Nephron progenitor cell (in vitro differentiated cells): ENCODE measurements at regions not wholly inside any gene's neighbourhood (a gene's known extent, or its start where the extent isn't known, plus 50 kb on each side); places are given as distances from the start of the nearest gene placed in this dataset.
A peak's percentile ranks its signal among the peaks of the same experiment; 100 is the strongest.

Experiments
- DNase-seq: peaks from one replicate; pipeline ENCODE4 v3.0.0; 2021
- H3K27ac Mint-ChIP-seq: 2 replicates; pipeline ENCODE4 v1.8.0; 2021; ENCODE audit warnings: mild to moderate bottlenecking, moderate library complexity, mixed read lengths
- H3K27me3 Mint-ChIP-seq: 2 replicates; pipeline ENCODE4 v1.8.0; 2021; ENCODE audit warnings: mild to moderate bottlenecking, low read depth, mixed read lengths; ENCODE audit not compliant: poor library complexity
- H3K36me3 Mint-ChIP-seq: 2 replicates; pipeline ENCODE4 v1.8.0; 2021; ENCODE audit warnings: low read depth, mixed read lengths
- H3K4me1 Mint-ChIP-seq: 2 replicates; pipeline ENCODE4 v1.8.0; 2021; ENCODE audit warnings: mixed read lengths
- H3K4me3 Mint-ChIP-seq: 2 replicates; pipeline ENCODE4 v1.8.0; 2021; ENCODE audit warnings: mild to moderate bottlenecking, moderate library complexity, mixed read lengths
- H3K9me3 Mint-ChIP-seq: 2 replicates; pipeline ENCODE4 v1.8.0; 2021; ENCODE audit warnings: mild to moderate bottlenecking, moderate library complexity, mixed read lengths
- CTCF ChIP-seq: fragments of 200-600 bp; sonication (generic); IDR thresholded peaks from 2 replicates; pipeline ENCODE4 v1.5.0; 2021; ENCODE audit warnings: antibody characterized with exemption

- no peaks in the 10 kb centered on the region for H3K9me3 Mint-ChIP-seq
- no peaks in the 10 kb centered on the region for H3K36me3 Mint-ChIP-seq
- no peak for TF ChIP-seq CTCF
- no peak overlapping the region for H3K4me3 Mint-ChIP-seq
- no peak overlapping the region for H3K27ac Mint-ChIP-seq
- H3K27me3 Mint-ChIP-seq, result peaks cover 4% of the 10 kb centered on the region
- no peak for DNase-seq
- no peaks in the 10 kb centered on the region for H3K4me1 Mint-ChIP-seq
Measured at GRCh38 chr7:125561006-125561405, 631.4 kb upstream of the POT1 start.

- DNase-seq, result no peak
- H3K36me3 Mint-ChIP-seq, result no peaks in the 10 kb centered on the region
- H3K4me3 Mint-ChIP-seq, result no peak overlapping the region
- no peak for TF ChIP-seq CTCF
- no peak overlapping the region for H3K27ac Mint-ChIP-seq
- peaks cover 4% of the 10 kb centered on the region for H3K27me3 Mint-ChIP-seq
- no peaks in the 10 kb centered on the region for H3K9me3 Mint-ChIP-seq
- H3K4me1 Mint-ChIP-seq, result no peaks in the 10 kb centered on the region
Measured at GRCh38 chr7:125559921-125560320, 630.3 kb upstream of the POT1 start.

GRCh38 chr7:125555916-125556315 is 626.3 kb upstream of the POT1 start:
- Mint-ChIP-seq H3K9me3 (no peaks in the 10 kb centered on the region), H3K36me3 (no peaks in the 10 kb centered on the region), H3K27me3 (peaks cover 4% of the 10 kb centered on the region), H3K27ac (no peak overlapping the region), H3K4me3 (no peak overlapping the region), H3K4me1 (no peaks in the 10 kb centered on the region)
- no peak for TF ChIP-seq CTCF
- peak; percentile 14 for DNase-seq

GRCh38 chr7:125551008-125551407 is 621.4 kb upstream of the POT1 start:
- H3K9me3 Mint-ChIP-seq, result no peaks in the 10 kb centered on the region
- no peaks in the 10 kb centered on the region for H3K4me1 Mint-ChIP-seq
- TF ChIP-seq CTCF, result no peak
- no peaks in the 10 kb centered on the region for H3K27me3 Mint-ChIP-seq
- no peak for DNase-seq
- H3K36me3 Mint-ChIP-seq, result no peaks in the 10 kb centered on the region
- H3K27ac Mint-ChIP-seq, result no peak overlapping the region
- H3K4me3 Mint-ChIP-seq, result no peak overlapping the region

GRCh38 chr7:125547505-125547904 is 617.9 kb upstream of the POT1 start:
- H3K36me3 Mint-ChIP-seq, result no peaks in the 10 kb centered on the region
- no peaks in the 10 kb centered on the region for H3K9me3 Mint-ChIP-seq
- no peak overlapping the region for H3K27ac Mint-ChIP-seq
- no peak overlapping the region for H3K4me3 Mint-ChIP-seq
- no peaks in the 10 kb centered on the region for H3K27me3 Mint-ChIP-seq
- TF ChIP-seq CTCF, result no peak
- no peak for DNase-seq
- H3K4me1 Mint-ChIP-seq, result no peaks in the 10 kb centered on the region

GRCh38 chr7:125530553-125530952 is 600.9 kb upstream of the POT1 start:
- Mint-ChIP-seq H3K4me3 (no peak overlapping the region), H3K27ac (no peak overlapping the region), H3K27me3 (no peaks in the 10 kb centered on the region), H3K9me3 (no peaks in the 10 kb centered on the region), H3K4me1 (no peaks in the 10 kb centered on the region), H3K36me3 (no peaks in the 10 kb centered on the region)
- no peak for DNase-seq
- no peak for TF ChIP-seq CTCF
